Stimulated activated naive CD8-positive, alpha-beta T cell treated with anti-CD3 and anti-CD28 coated beads, Interleukin-15, Interleukin-2, amounts not matched to agents 100 ng/mL and 50 ng/mL, for 24 hours (primary cell): ENCODE measurements at regions not wholly inside any gene's neighbourhood (a gene's known extent, or its start where the extent isn't known, plus 50 kb on each side); places are given as distances from the start of the nearest gene placed in this dataset.

Experiments used
- H3K27ac Mint-ChIP-seq: one replicate; pipeline ENCODE4 v1.8.0; 2021; ENCODE audit warnings: mild to moderate bottlenecking, mixed read lengths
- H3K27me3 Mint-ChIP-seq: one replicate; pipeline ENCODE4 v1.8.0; 2021; ENCODE audit warnings: mixed read lengths
- H3K36me3 Mint-ChIP-seq: one replicate; pipeline ENCODE4 v1.8.0; 2021; ENCODE audit warnings: low read depth, mixed read lengths
- H3K4me1 Mint-ChIP-seq: one replicate; pipeline ENCODE4 v1.8.0; 2021; ENCODE audit warnings: low read depth, mixed read lengths
- H3K4me3 Mint-ChIP-seq: one replicate; pipeline ENCODE4 v1.8.0; 2021; ENCODE audit warnings: mild to moderate bottlenecking, mixed read lengths
- H3K9me3 Mint-ChIP-seq: one replicate; pipeline ENCODE4 v1.8.0; 2021; ENCODE audit warnings: mixed read lengths

GRCh38 chr10:124273141-124273540 lies 145.6 kb downstream of the OAT start:
- Mint-ChIP-seq H3K9me3 (peaks cover 16% of the 10 kb centered on the region), H3K27me3 (peaks cover 3% of the 10 kb centered on the region), H3K36me3 (no peaks in the 10 kb centered on the region), H3K4me3 (no peak overlapping the region), H3K27ac (no peak overlapping the region), H3K4me1 (no peaks in the 10 kb centered on the region)

DNA sequence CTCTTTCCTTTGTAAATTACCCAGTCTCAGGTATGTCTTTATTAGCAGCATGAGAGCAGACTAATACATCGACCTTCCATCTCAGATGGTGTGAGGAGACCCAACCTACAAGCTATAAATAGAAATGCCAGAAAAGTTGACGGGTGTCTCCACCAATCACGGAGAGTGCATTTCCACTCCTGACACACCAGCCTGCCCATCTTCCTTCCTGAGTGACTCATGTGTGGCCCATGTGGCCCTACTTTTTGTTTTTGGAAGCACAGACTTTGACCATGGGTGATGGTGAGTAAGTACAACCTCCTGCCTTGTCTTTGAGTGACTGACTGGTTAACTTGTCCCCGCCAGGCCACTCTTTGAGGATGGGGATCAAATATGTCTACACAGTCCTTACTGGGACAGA lies 147.0 kb downstream of the OAT start:
- Mint-ChIP-seq H3K9me3 (peaks cover 16% of the 10 kb centered on the region), H3K27ac (no peak overlapping the region), H3K4me3 (no peak overlapping the region), H3K27me3 (peaks cover 3% of the 10 kb centered on the region), H3K36me3 (no peaks in the 10 kb centered on the region), H3K4me1 (no peaks in the 10 kb centered on the region)

- Mint-ChIP-seq H3K27me3 (no peaks in the 10 kb centered on the region), H3K9me3 (peaks cover 16% of the 10 kb centered on the region), H3K27ac (no peak overlapping the region), H3K4me3 (no peak overlapping the region), H3K36me3 (no peaks in the 10 kb centered on the region), H3K4me1 (no peaks in the 10 kb centered on the region)
Observed at GRCh38 chr10:124270530-124271327, 148.0 kb downstream of the OAT start.

GRCh38 chr10:124268976-124269375 lies 149.7 kb downstream of the OAT start:
- no peaks in the 10 kb centered on the region for H3K27me3 Mint-ChIP-seq
- H3K36me3 Mint-ChIP-seq, result no peaks in the 10 kb centered on the region
- peaks cover 16% of the 10 kb centered on the region for H3K9me3 Mint-ChIP-seq
- H3K4me1 Mint-ChIP-seq, result no peaks in the 10 kb centered on the region
- H3K4me3 Mint-ChIP-seq, result no peak overlapping the region
- H3K27ac Mint-ChIP-seq, result no peak overlapping the region

GRCh38 chr10:124267911-124268549 lies 150.7 kb downstream of the OAT start:
- Mint-ChIP-seq H3K36me3 (no peaks in the 10 kb centered on the region), H3K9me3 (peaks cover 12% of the 10 kb centered on the region), H3K4me1 (no peaks in the 10 kb centered on the region), H3K27ac (no peak overlapping the region), H3K4me3 (no peak overlapping the region), H3K27me3 (no peaks in the 10 kb centered on the region)

DNA sequence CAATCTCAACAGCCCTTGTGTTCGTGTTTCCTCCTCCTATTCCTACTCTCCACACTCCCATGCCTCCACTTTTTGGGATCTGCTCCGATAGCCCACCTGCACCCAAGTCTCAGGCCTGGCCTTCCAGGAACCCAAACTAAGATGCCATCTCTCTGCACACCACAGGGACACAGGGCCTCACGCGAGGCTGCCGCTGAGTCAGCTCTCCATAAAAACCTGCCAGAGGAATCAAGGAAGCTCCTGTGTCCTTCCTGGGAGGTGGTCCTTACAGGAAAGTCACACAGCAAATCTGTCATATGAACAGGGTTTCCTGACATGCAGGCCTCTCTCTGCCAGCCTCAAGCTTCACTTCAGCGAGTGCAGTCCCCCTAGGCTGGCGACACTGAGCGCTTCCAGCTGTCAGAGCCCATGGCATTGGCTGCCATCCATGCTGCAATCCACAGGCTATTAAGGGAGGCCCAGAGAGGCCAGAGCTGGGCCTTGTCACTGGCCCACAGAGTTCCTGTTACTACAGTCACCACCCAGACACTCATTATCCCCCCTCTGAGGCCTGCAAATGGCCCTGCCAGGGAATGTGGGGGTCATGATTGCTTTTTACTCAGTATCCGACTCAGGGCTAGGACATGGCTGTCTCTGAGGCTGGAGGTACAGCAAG lies 151.4 kb downstream of the OAT start:
- no peaks in the 10 kb centered on the region for H3K36me3 Mint-ChIP-seq
- no peak overlapping the region for H3K4me3 Mint-ChIP-seq
- H3K9me3 Mint-ChIP-seq, result peaks cover 10% of the 10 kb centered on the region
- H3K4me1 Mint-ChIP-seq, result no peaks in the 10 kb centered on the region
- H3K27ac Mint-ChIP-seq, result no peak overlapping the region
- H3K27me3 Mint-ChIP-seq, result no peaks in the 10 kb centered on the region

DNA sequence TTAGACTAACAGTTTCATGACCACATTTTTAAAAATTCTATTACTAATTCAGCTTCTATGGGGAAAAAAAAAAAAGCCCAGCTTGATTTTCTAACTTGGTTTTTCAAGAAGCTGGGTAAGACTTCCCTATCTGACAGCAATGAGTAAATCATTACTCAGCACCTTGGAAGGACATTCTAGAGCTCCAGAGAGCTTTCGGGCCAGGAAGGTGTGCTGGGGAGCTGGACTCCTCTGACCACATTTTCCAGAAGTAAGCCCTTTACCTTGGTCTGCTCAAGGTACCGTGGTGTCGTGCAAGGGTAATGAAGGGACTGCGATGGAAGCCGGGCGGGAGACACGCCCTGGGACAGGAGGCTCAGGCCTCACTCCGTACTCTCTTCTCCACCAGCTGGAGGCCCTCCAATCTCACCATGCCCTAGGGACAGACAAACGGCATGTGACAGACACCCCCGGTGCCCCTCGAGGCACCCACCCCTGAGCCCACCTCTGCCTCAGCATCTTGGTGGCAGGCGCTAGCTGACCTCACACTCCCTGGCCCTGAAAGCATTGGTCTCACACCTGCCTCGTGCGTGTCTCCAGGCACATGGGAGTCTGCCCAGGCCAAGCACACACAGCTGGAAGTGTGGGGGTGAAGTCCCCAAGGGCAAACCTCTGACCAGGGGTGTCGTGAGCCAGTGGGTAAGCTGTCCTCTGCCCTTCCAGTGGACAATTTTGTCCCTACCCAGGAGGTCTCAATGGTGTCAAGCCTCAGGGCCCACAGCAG lies 152.1 kb downstream of the OAT start:
- Mint-ChIP-seq H3K27me3 (no peaks in the 10 kb centered on the region), H3K36me3 (no peaks in the 10 kb centered on the region), H3K4me3 (no peak overlapping the region), H3K4me1 (no peaks in the 10 kb centered on the region), H3K27ac (no peak overlapping the region), H3K9me3 (peaks cover 4% of the 10 kb centered on the region)

DNA sequence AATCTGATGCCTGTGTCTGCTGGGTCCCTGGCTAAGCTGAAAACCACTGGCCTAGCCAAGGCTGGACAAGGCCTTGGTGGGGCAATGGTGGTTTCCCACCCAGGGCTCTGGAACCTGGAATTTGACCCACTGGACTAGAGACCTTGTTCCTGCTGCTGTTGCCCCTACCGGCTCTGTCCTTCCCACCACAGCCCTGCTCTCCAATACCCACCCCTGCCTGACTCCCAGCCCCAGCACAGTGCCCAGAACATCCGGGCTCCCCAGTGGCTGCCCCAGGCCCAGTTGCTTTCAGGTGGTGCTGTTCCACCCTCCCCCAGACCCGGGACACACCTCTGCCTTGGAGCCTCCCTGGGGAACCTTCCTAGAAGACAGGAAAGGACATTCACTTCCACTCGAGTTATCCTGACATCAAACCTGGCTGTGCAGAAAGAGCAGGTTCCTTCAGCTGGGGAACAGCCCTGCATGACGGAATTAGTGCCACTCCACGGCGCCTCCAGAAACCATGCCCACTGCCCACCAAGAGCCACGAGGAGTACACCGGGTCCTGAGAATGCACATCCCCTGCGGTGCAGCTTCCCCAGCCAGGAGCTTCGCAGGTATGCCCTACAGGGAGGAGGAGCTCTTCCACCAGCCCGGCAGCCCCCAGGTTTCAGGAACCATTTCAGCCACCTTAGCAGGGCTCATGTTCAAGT lies 152.8 kb downstream of the OAT start:
- H3K4me3 Mint-ChIP-seq, result no peak overlapping the region
- no peaks in the 10 kb centered on the region for H3K9me3 Mint-ChIP-seq
- no peak overlapping the region for H3K27ac Mint-ChIP-seq
- no peaks in the 10 kb centered on the region for H3K4me1 Mint-ChIP-seq
- H3K36me3 Mint-ChIP-seq, result no peaks in the 10 kb centered on the region
- H3K27me3 Mint-ChIP-seq, result no peaks in the 10 kb centered on the region

- no peaks in the 10 kb centered on the region for H3K9me3 Mint-ChIP-seq
- H3K36me3 Mint-ChIP-seq, result no peaks in the 10 kb centered on the region
- no peaks in the 10 kb centered on the region for H3K27me3 Mint-ChIP-seq
- H3K4me1 Mint-ChIP-seq, result no peaks in the 10 kb centered on the region
- H3K4me3 Mint-ChIP-seq, result no peak overlapping the region
- H3K27ac Mint-ChIP-seq, result no peak overlapping the region
Observed at GRCh38 chr10:124265391-124265745, 153.4 kb downstream of the OAT start.

GRCh38 chr10:124264711-124265390 lies 153.9 kb downstream of the OAT start:
- H3K9me3 Mint-ChIP-seq, result no peaks in the 10 kb centered on the region
- H3K36me3 Mint-ChIP-seq, result no peaks in the 10 kb centered on the region
- H3K27me3 Mint-ChIP-seq, result no peaks in the 10 kb centered on the region
- no peak overlapping the region for H3K27ac Mint-ChIP-seq
- H3K4me3 Mint-ChIP-seq, result no peak overlapping the region
- no peaks in the 10 kb centered on the region for H3K4me1 Mint-ChIP-seq

DNA sequence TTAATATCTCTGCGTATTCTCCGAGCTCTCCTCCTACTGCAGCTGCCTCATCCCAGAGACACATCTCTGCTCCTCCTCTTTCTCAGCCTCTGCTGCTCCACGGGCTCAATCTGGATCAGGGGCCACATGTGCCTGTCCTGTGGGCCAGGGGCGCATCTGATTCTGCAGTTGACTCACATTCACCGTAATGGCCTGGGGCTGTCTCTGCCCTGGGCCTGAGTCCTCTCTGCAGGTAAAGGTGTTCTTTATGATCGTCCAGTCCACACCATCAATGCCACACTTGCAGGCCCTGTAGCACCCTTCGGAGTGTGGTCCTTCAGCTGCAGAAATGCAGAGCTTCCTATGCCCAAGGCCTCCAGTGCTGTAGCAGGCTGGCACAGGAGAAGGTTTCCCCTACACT lies 154.5 kb downstream of the OAT start:
- no peaks in the 10 kb centered on the region for H3K9me3 Mint-ChIP-seq
- no peaks in the 10 kb centered on the region for H3K27me3 Mint-ChIP-seq
- H3K36me3 Mint-ChIP-seq, result no peaks in the 10 kb centered on the region
- no peaks in the 10 kb centered on the region for H3K4me1 Mint-ChIP-seq
- no peak overlapping the region for H3K4me3 Mint-ChIP-seq
- no peak overlapping the region for H3K27ac Mint-ChIP-seq

- H3K27ac Mint-ChIP-seq, result no peak overlapping the region
- H3K36me3 Mint-ChIP-seq, result no peaks in the 10 kb centered on the region
- no peaks in the 10 kb centered on the region for H3K4me1 Mint-ChIP-seq
- H3K9me3 Mint-ChIP-seq, result no peaks in the 10 kb centered on the region
- H3K4me3 Mint-ChIP-seq, result no peak overlapping the region
- no peaks in the 10 kb centered on the region for H3K27me3 Mint-ChIP-seq
Observed at GRCh38 chr10:124263726-124264125, 155.0 kb downstream of the OAT start.

DNA sequence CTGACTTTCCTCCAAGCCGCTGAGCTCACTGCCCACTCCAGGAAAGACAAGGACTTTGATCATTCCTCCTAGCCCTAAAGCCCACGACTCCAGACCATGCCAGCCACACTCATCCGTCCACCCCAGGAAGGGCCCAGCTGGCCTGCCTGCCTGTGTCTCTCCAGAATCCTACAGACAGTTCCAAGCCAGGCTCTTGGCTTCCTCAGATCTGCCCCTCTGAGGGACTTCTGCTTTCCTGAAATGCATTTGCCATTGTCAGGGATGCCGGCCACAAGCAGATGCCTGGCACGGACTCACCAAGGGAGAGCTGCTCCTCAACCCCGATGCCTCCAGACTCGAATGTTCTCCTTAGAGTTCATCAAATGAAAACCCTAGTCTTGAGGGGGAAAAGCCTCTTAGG lies 155.8 kb downstream of the OAT start:
- H3K9me3 Mint-ChIP-seq, result no peaks in the 10 kb centered on the region
- H3K4me3 Mint-ChIP-seq, result no peak overlapping the region
- H3K36me3 Mint-ChIP-seq, result no peaks in the 10 kb centered on the region
- no peaks in the 10 kb centered on the region for H3K4me1 Mint-ChIP-seq
- no peaks in the 10 kb centered on the region for H3K27me3 Mint-ChIP-seq
- H3K27ac Mint-ChIP-seq, result no peak overlapping the region

GRCh38 chr10:124262234-124262865 lies 156.4 kb downstream of the OAT start:
- H3K4me3 Mint-ChIP-seq, result no peak overlapping the region
- no peak overlapping the region for H3K27ac Mint-ChIP-seq
- H3K27me3 Mint-ChIP-seq, result no peaks in the 10 kb centered on the region
- no peaks in the 10 kb centered on the region for H3K4me1 Mint-ChIP-seq
- no peaks in the 10 kb centered on the region for H3K9me3 Mint-ChIP-seq
- H3K36me3 Mint-ChIP-seq, result no peaks in the 10 kb centered on the region
